Nephron progenitor cell (in vitro differentiated cells): ENCODE measurements at regions not wholly inside any gene's neighbourhood (a gene's known extent, or its start where the extent isn't known, plus 50 kb on each side); places are given as distances from the start of the nearest gene placed in this dataset.

Experiments used
- DNase-seq: peaks from one replicate; pipeline ENCODE4 v3.0.0; 2021
- H3K27ac Mint-ChIP-seq: 2 replicates; pipeline ENCODE4 v1.8.0; 2021; ENCODE audit warnings: mild to moderate bottlenecking, moderate library complexity, mixed read lengths
- H3K27me3 Mint-ChIP-seq: 2 replicates; pipeline ENCODE4 v1.8.0; 2021; ENCODE audit warnings: mild to moderate bottlenecking, low read depth, mixed read lengths; ENCODE audit not compliant: poor library complexity
- H3K36me3 Mint-ChIP-seq: 2 replicates; pipeline ENCODE4 v1.8.0; 2021; ENCODE audit warnings: low read depth, mixed read lengths
- H3K4me1 Mint-ChIP-seq: 2 replicates; pipeline ENCODE4 v1.8.0; 2021; ENCODE audit warnings: mixed read lengths
- H3K4me3 Mint-ChIP-seq: 2 replicates; pipeline ENCODE4 v1.8.0; 2021; ENCODE audit warnings: mild to moderate bottlenecking, moderate library complexity, mixed read lengths
- H3K9me3 Mint-ChIP-seq: 2 replicates; pipeline ENCODE4 v1.8.0; 2021; ENCODE audit warnings: mild to moderate bottlenecking, moderate library complexity, mixed read lengths
- CTCF ChIP-seq: fragments of 200-600 bp; sonication (generic); IDR thresholded peaks from 2 replicates; pipeline ENCODE4 v1.5.0; 2021; ENCODE audit warnings: antibody characterized with exemption

GRCh38 chr15:94910166-94910565 is 678.8 kb downstream of the MCTP2 start:
- H3K27me3 Mint-ChIP-seq: peaks cover 9% of the 10 kb centered on the region
- no peak for DNase-seq
- peaks cover 57% of the 10 kb centered on the region for H3K9me3 Mint-ChIP-seq
- H3K4me1 Mint-ChIP-seq: no peaks in the 10 kb centered on the region
- H3K27ac Mint-ChIP-seq: no peak overlapping the region
- no peak for TF ChIP-seq CTCF
- no peaks in the 10 kb centered on the region for H3K36me3 Mint-ChIP-seq
- no peak overlapping the region for H3K4me3 Mint-ChIP-seq

DNA sequence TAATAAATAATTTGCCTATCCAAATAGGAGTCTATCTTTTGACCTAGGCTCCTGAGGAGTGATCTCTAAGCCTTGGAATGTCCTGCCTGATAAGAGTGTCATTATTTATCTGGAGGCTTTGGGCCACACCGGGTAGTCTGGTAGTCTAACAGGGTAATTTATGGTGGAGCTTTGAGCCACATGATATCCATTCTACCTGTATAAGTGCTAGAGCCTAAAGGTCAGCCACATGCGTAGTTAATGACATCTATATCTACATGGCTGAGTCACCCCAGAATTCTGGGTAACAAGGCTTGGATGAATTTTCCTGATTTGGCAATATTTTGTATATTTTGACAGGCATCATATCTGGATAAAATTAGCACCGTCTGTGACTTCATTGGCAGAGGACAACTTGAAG is 681.4 kb downstream of the MCTP2 start:
- no peak for TF ChIP-seq CTCF
- no peak overlapping the region for H3K4me3 Mint-ChIP-seq
- DNase-seq: no peak
- no peaks in the 10 kb centered on the region for H3K4me1 Mint-ChIP-seq
- peaks cover 9% of the 10 kb centered on the region for H3K27me3 Mint-ChIP-seq
- H3K27ac Mint-ChIP-seq: no peak overlapping the region
- H3K9me3 Mint-ChIP-seq: peaks cover 50% of the 10 kb centered on the region
- H3K36me3 Mint-ChIP-seq: no peaks in the 10 kb centered on the region

- Mint-ChIP-seq H3K36me3 (no peaks in the 10 kb centered on the region), H3K4me3 (no peak overlapping the region), H3K4me1 (no peaks in the 10 kb centered on the region), H3K27ac (no peak overlapping the region), H3K9me3 (peaks cover 19% of the 10 kb centered on the region), H3K27me3 (no peaks in the 10 kb centered on the region)
- TF ChIP-seq CTCF: no peak
- DNase-seq: no peak
Observed at GRCh38 chr15:94917068-94917467, 685.7 kb downstream of the MCTP2 start.

DNA sequence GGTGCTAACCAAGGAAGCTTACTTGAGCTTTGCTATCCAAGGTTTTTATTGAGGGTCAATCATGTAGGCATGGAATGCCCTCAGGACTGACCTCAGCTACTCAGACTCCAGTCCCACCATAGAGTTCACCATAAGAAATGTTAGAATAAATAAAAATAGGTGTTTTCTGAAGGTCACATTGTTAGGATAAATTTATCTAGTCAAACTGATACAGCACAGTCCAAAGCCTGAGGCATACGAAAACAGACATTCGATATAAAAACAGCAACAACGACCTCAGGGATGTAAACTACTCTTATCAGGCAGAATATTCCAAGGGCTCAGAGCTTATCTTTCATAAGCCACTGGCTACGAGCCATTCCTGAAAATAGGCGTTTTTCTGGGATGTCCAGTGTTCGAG is 690.6 kb downstream of the MCTP2 start:
- H3K27ac Mint-ChIP-seq: no peak overlapping the region
- no peaks in the 10 kb centered on the region for H3K4me1 Mint-ChIP-seq
- H3K27me3 Mint-ChIP-seq: no peaks in the 10 kb centered on the region
- no peak for TF ChIP-seq CTCF
- H3K36me3 Mint-ChIP-seq: no peaks in the 10 kb centered on the region
- no peaks in the 10 kb centered on the region for H3K9me3 Mint-ChIP-seq
- no peak overlapping the region for H3K4me3 Mint-ChIP-seq
- DNase-seq: no peak

GRCh38 chr15:94924057-94924456 is 692.7 kb downstream of the MCTP2 start:
- peaks cover 4% of the 10 kb centered on the region for H3K27me3 Mint-ChIP-seq
- DNase-seq: no peak
- H3K4me3 Mint-ChIP-seq: no peak overlapping the region
- no peaks in the 10 kb centered on the region for H3K9me3 Mint-ChIP-seq
- no peak for TF ChIP-seq CTCF
- no peak overlapping the region for H3K27ac Mint-ChIP-seq
- no peaks in the 10 kb centered on the region for H3K36me3 Mint-ChIP-seq
- H3K4me1 Mint-ChIP-seq: no peaks in the 10 kb centered on the region

DNA sequence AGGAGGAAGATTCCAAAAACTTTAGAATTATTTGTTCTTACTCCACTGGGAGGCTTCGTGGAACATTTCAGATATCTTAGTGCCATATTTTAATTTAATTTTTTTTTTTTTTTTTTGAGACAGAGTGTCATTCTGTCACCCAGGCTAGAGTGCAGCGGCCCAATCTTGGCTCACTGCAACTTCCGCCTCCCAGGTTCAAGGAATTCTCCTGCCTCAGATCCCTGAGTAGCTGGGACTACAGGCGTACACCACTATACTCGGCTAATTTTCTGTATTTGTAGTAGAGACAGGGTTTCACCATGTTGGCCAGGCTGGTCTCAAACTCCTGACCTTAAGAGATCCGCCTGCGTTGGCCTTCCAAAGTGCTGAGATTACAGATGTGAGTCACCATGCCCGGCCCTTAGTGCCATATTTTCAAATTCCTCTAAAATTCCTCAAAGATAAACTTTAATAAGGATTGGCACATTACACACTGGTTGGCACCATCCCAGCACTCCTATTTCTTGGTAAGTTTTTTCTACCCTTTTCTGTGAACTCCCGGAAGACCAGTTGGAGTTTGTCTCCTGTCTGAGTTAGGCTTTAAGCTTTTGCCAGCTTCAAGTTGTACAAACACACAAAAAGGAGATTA is 693.7 kb downstream of the MCTP2 start:
- no peaks in the 10 kb centered on the region for H3K4me1 Mint-ChIP-seq
- no peak overlapping the region for H3K27ac Mint-ChIP-seq
- no peak for DNase-seq
- peaks cover 4% of the 10 kb centered on the region for H3K27me3 Mint-ChIP-seq
- H3K36me3 Mint-ChIP-seq: no peaks in the 10 kb centered on the region
- H3K4me3 Mint-ChIP-seq: no peak overlapping the region
- H3K9me3 Mint-ChIP-seq: no peaks in the 10 kb centered on the region
- TF ChIP-seq CTCF: no peak
